ENCODE measurements at regions not wholly inside any gene's neighbourhood (a gene's known extent, or its start where the extent isn't known, plus 50 kb on each side); places are given as distances from the start of the nearest gene placed in this dataset.

DNA sequence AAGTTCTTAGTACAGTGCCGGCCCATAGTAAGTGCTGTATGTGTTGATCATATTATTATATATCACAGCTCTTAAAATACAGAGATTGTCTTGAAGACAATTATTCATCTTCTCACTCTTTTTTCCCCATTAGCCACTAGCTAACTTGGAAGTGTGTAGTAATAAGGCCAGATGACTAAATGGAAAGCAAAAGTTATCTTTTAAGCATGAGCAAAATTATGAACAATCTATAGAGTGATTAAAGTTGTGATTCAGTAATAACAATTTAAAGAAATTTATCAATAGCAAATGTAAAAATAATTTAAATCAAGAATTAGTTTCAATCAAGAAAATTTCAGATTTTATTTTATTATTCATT lies 630.9 kb upstream of the TBL1XR1 start:
- H3K27ac ChIP-seq: peak overlapping the region in 1 of 2 donors; percentile 30
- H3K4me3 ChIP-seq: no peak overlapping the region
- H3K4me1 ChIP-seq: peaks cover 10 to 24% of the 10 kb centered on the region in 2 donors
- H3K36me3 ChIP-seq: no peaks in the 10 kb centered on the region
- intact Hi-C loops (cut with DNase I): loop anchor here (5.0 kb wide), 2 partner anchors 79 to 466 kb away; no protein-coding TSS in a partner anchor
- TF ChIP-seq, protein P1, sequence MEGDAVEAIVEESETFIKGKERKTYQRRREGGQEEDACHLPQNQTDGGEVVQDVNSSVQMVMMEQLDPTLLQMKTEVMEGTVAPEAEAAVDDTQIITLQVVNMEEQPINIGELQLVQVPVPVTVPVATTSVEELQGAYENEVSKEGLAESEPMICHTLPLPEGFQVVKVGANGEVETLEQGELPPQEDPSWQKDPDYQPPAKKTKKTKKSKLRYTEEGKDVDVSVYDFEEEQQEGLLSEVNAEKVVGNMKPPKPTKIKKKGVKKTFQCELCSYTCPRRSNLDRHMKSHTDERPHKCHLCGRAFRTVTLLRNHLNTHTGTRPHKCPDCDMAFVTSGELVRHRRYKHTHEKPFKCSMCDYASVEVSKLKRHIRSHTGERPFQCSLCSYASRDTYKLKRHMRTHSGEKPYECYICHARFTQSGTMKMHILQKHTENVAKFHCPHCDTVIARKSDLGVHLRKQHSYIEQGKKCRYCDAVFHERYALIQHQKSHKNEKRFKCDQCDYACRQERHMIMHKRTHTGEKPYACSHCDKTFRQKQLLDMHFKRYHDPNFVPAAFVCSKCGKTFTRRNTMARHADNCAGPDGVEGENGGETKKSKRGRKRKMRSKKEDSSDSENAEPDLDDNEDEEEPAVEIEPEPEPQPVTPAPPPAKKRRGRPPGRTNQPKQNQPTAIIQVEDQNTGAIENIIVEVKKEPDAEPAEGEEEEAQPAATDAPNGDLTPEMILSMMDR (IDR thresholded peaks at IDR 0.05): no peak
- H3K9me3 ChIP-seq: no peaks in the 10 kb centered on the region
- DNase-seq (ENCODE audit: low spot score in 2 of 2): no peak
- H3K27me3 ChIP-seq: no peaks in the 10 kb centered on the region

DNA sequence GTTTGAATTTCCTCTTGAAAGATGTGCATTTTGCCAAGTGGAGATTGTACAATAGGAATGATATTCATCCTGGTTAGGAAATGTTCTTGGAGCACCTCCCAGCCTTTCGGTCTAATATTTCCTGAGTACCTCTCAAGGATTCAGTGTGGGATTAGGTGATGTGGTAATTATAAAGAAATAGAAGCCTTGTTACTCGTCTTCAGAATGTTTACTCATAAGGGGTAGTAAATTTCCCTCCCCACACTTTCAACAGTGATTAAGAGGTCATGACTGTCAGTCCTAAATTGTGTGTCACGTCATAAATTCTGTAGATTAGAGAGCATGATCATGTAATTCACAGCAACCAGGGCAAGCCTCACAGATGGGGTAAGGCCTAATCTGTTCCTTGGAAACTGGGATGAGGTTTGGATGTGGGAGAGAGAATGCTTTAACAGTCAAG lies 633.1 kb upstream of the TBL1XR1 start:
- H3K4me3 ChIP-seq: no peak overlapping the region
- peak in 1 of 2 donors; percentile 70 for DNase-seq (ENCODE audit: low spot score in 2 of 2)

DNA sequence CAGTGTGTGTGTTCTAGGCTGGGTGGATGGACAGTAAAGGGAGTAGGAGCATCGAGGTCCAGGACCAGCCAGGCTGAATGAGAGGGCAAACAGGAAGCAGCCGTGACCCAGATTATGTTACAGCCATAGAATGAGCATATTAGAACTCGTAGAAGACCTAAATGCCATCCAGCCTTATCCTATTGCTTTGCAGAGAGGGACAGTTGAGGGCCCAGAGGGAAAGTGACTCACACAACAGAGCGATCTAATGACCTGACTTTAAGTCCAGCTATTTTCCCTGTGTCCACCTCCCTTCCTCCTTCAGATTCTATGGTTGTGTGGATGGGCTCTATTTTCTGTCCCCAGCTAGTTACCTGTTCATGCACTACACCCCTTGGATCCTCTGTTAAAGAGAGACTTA lies 634.1 kb upstream of the TBL1XR1 start:
- no peak for DNase-seq (ENCODE audit: low spot score in 2 of 2)
- Histone ChIP-seq H3K36me3 (no peaks in the 10 kb centered on the region), H3K27ac (no peak overlapping the region), H3K9me3 (no peaks in the 10 kb centered on the region), H3K4me3 (no peak overlapping the region), H3K27me3 (no peaks in the 10 kb centered on the region), H3K4me1 (peaks cover 0 to 6% of the 10 kb centered on the region in 2 donors)
- TF ChIP-seq, protein P1 (IDR thresholded peaks at IDR 0.05): no peak
- intact Hi-C loops (cut with DNase I): no loop called here

More for the DNA sequence above, 633.1 kb upstream of the TBL1XR1 start:
- peaks cover 0 to 6% of the 10 kb centered on the region in 2 donors for H3K4me1 ChIP-seq
- H3K36me3 ChIP-seq: no peaks in the 10 kb centered on the region
- TF ChIP-seq, protein P1 (IDR thresholded peaks at IDR 0.05): no peak
- intact Hi-C loops (cut with DNase I): no loop called here
- no peaks in the 10 kb centered on the region for H3K27me3 ChIP-seq
- H3K9me3 ChIP-seq: no peaks in the 10 kb centered on the region
- H3K27ac ChIP-seq: no peak overlapping the region

DNA sequence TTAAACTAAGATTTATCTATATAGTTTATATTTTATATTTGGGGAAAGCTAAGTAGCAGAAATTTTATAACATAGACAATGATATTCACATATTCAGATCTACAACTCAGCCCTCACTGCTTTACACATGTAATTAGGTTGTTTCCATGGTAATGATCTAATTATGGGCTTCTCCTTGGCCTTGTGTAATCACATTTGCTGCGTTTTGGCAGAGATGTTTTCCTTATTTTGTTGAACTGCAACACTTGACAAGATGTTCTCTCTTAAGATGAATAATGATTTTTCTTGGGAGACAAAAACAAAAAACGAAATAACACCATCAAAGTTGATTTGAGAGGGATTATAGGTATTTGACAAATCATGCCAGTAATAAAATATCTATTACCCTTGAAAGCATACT lies 635.6 kb upstream of the TBL1XR1 start:
- TF ChIP-seq, protein P1 (IDR thresholded peaks at IDR 0.05): no peak
- Histone ChIP-seq H3K9me3 (no peaks in the 10 kb centered on the region), H3K27ac (no peak overlapping the region), H3K36me3 (no peaks in the 10 kb centered on the region), H3K4me1 (peaks cover 0 to 3% of the 10 kb centered on the region in 2 donors), H3K27me3 (no peaks in the 10 kb centered on the region), H3K4me3 (no peak overlapping the region)
- intact Hi-C loops (cut with DNase I): no loop called here
- no peak for DNase-seq (ENCODE audit: low spot score in 2 of 2)

DNA sequence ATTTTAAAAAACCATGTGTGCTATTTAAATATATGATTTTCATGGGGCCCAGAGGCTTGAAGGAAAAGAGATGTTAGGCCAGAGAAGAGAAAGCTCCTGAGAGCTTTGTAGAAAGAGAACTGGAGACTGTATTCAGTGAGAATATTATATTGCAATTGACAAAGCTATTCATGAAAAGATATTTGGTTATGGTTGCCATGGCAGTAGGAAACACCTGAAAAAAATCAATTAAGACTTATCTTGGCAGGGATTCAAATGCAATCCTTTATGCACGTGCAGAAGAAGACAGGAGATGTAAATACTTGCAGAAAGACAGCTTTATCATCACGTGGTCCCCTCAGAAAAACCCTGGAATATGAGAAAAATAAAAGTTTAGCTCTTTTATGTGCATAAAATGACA lies 636.0 kb upstream of the TBL1XR1 start:
- Histone ChIP-seq H3K9me3 (no peaks in the 10 kb centered on the region), H3K27me3 (no peaks in the 10 kb centered on the region), H3K4me1 (peaks cover 0 to 2% of the 10 kb centered on the region in 2 donors), H3K27ac (no peak overlapping the region), H3K4me3 (no peak overlapping the region), H3K36me3 (no peaks in the 10 kb centered on the region)
- no peak for DNase-seq (ENCODE audit: low spot score in 2 of 2)
- TF ChIP-seq, protein P1 (IDR thresholded peaks at IDR 0.05): no peak
- intact Hi-C loops (cut with DNase I): no loop called here

DNA sequence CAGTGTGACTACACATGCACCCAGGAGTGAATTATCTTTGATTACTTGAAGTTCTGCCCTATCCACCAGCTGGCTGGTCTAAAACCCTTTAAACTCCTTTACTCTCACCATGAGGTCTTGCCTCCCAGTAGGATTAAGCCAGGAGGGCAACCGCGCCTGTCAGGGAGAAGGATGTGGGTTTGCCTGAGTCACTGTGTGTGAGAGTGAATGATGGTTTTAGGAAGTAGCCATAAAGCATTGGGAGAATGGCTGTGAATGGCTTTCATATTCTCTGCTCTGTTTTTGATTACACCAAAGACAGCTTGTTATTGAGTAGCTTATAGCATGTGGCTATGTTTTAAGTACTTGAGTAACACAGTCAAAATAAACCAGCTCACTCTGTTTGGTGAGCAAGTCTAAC lies 637.7 kb upstream of the TBL1XR1 start:
- TF ChIP-seq, protein P1 (IDR thresholded peaks at IDR 0.05): no peak
- H3K36me3 ChIP-seq: no peaks in the 10 kb centered on the region
- no peaks in the 10 kb centered on the region for H3K27me3 ChIP-seq
- no peak overlapping the region for H3K27ac ChIP-seq
- intact Hi-C loops (cut with DNase I): no loop called here
- peaks cover 0 to 2% of the 10 kb centered on the region in 2 donors for H3K4me1 ChIP-seq
- H3K4me3 ChIP-seq: no peak overlapping the region
- no peak for DNase-seq (ENCODE audit: low spot score in 2 of 2)
- no peaks in the 10 kb centered on the region for H3K9me3 ChIP-seq

Measured in ascending aorta (tissue), 2 donors.